AG09309 (cell line): ENCODE measurements at regions not wholly inside any gene's neighbourhood (a gene's known extent, or its start where the extent isn't known, plus 50 kb on each side); places are given as distances from the start of the nearest gene placed in this dataset.

Experiments used
- DNase-seq: peaks from one replicate; pipeline ENCODE4 v3.0.0-alpha.2; 2010; ENCODE audit warnings: low read depth
- H3K4me3 ChIP-seq: 2 replicates; pipeline ENCODE4 v1.5.1; 2011; ENCODE audit warnings: mild to moderate bottlenecking, low read depth, low read length, moderate library complexity; ENCODE audit not compliant: control insufficient read depth
- TF ChIP-seq, protein P1 (sequence below): IDR thresholded peaks from 2 replicates; pipeline ENCODE4 v1.5.1; 2011; ENCODE audit warnings: mild to moderate bottlenecking, low read depth, low read length, inconsistent platforms; ENCODE audit not compliant: insufficient read depth, control insufficient read depth; ENCODE audit errors: missing control alignments

DNA sequence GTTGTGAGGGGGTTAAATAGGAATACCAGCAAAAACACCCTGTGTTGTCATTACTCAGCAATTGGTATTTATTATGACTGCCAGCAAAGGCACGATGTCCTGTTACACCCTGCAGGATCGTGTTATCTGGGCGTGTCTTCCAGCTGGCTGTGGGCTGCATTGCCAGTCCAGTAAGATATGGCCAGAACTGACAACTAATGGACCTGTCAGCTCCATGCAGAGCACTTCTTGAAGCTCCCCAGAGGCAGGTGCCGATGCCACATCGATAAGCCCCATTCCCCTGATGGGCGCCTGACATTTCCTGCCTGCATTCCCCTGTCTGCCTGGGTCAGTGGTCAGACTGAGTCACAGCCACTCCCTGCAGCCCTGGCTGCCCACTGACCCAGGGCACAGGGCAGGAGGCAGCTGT, 79.7 kb upstream of the RASGRF1 start:
- TF ChIP-seq, protein P1, sequence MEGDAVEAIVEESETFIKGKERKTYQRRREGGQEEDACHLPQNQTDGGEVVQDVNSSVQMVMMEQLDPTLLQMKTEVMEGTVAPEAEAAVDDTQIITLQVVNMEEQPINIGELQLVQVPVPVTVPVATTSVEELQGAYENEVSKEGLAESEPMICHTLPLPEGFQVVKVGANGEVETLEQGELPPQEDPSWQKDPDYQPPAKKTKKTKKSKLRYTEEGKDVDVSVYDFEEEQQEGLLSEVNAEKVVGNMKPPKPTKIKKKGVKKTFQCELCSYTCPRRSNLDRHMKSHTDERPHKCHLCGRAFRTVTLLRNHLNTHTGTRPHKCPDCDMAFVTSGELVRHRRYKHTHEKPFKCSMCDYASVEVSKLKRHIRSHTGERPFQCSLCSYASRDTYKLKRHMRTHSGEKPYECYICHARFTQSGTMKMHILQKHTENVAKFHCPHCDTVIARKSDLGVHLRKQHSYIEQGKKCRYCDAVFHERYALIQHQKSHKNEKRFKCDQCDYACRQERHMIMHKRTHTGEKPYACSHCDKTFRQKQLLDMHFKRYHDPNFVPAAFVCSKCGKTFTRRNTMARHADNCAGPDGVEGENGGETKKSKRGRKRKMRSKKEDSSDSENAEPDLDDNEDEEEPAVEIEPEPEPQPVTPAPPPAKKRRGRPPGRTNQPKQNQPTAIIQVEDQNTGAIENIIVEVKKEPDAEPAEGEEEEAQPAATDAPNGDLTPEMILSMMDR: no peak
- H3K4me3 ChIP-seq: no peak overlapping the region
- DNase-seq: peak; percentile 4

DNA sequence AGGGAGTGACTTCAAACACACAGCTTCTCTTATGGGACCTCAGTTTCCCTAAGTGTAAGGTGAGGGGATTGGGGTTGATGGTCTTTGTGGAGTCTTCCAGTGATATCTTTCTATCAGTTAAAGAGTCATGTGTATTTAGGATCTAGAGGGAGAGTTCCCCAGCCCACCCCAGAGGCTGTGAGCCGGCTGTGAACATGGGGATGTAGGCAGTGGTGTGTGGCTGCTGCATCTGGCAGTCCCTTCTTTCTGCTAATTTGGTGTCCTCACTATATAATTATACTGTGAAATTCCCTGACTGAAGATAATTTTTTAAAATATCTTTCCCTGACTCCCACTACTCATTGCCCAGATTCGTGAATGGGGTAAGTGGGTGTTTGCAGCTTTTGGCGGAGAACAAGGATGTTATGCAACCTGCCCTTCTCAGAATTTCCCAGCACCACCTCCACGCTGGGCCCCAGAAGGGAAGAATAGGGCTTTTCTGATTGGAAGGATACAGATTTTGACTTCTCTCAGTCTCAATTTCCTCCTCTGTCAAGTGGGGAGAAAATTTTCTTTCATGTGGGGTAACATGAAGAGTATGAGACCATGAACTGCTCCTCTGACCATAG, 79.0 kb upstream of the RASGRF1 start:
- TF ChIP-seq, protein P1: no peak
- no peak overlapping the region for H3K4me3 ChIP-seq
- DNase-seq: no peak

DNA sequence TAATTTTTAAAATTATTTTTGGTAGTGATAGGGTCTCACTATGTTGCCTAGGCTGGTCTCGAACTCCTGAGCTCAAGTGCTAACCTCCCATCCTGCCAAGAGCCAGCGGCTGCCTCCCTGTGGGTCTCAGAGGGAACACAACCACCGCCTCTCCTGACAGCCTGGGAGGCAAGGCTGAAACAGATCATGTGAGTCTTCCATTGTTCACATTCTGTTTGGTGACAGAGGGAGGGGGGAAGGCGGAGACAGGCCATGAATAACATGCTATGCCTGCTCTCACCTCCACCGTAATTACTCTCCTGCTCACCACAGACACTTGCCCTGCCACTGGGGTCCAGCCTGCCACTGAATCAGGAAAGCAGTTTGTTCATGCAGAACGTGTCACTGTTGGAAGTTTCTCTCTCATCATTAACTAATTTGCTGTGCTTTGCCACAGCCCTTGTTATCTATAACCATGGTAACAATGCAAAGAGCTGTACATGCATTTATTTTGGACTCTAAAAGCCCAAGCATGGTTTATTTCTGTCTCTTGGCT, 78.4 kb upstream of the RASGRF1 start:
- TF ChIP-seq, protein P1: no peak
- no peak for DNase-seq
- H3K4me3 ChIP-seq: no peak overlapping the region

DNA sequence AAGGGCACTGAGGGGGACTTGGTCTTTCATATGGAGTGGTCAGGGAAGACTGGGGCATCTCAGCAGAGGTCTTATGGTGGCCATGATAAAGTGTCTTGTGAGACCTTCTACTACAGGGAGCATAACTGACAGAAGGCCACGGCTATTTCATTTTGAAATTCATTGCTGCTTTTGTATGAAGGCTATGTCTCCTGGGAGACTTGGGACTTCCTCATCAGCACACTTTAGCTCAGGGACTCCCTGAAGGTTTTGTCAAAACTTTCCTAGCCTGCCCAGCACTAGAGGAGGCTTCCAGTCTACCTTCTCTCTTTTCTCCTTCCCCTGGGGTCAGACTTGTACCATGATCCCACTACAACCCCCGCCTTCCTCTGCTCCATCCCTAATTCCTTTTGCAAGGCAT, 77.2 kb upstream of the RASGRF1 start:
- TF ChIP-seq, protein P1: no peak
- H3K4me3 ChIP-seq: no peak overlapping the region
- DNase-seq: no peak

DNA sequence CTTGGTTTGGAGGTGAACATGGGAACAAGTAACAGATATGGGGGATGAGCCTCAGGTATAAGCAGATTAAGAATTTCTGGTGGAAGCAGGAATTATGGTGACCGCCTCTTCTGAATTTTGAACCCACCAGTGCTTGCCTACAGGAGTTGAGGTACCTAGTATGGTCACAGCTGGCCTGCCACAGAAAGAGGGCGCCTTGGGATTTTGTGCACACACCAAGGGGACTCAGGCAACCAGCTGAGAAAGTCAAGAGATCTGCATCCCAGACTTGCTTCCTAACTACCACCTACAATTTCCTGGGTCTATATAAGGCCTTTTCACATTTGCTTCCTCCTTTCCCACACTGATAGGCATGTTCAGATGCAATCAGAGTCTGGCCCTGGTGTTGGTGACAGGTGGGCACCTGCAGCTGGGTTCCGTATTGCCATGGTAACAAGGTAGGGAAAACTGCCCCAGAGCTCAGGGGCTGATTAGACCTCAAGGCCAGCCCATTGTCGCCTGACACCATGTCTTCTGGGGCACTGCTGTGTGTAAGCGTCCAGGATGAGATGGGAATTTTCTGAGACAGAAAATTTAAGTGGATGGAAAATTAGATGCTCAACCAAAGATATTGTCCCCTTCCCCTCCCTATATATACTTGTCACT, 75.9 kb upstream of the RASGRF1 start:
- no peak for DNase-seq
- TF ChIP-seq, protein P1: no peak
- H3K4me3 ChIP-seq: no peak overlapping the region

DNA sequence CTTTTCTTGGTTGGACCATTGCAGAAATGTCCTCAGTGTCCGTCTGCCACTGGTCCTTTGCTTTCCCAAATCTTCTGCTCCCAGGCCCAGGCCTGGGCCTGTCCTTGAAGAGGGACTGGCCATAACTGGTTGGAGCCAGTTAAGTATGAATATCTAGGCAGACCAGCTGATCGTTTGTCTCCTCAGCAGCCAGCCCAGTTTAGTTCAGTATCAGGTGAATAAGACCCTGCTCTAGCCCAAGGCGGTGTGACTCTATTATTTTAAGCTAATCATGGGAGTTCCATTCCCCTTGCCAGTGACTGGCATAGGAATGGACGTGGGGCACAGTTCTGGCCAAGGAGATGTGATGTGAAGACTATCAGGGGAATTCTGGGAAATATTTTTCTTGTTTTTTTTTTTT, 73.9 kb upstream of the RASGRF1 start:
- TF ChIP-seq, protein P1: no peak
- H3K4me3 ChIP-seq: no peak overlapping the region
- DNase-seq: no peak
